ENCODE measurements at regions not wholly inside any gene's neighbourhood (a gene's known extent, or its start where the extent isn't known, plus 50 kb on each side); places are given as distances from the start of the nearest gene placed in this dataset.

DNA sequence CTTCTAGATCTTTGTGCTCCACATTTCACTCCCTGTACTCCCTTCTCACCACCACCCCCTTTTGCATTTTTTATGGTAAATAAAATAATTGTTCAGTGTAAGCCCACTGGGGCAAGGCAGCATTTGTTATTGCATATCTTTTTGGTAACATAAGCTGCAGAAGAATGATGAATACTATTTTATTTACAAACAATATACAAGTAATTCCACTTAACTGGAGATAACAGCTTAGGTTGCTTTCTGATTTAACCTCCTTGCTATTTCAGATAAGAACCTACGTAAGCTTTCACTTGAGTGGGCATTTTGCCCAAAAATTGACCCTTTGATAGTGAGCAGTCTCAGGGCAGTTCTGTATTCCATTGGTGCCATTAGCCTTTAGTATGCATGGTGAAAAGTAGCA lies 417.9 kb downstream of the SH3GL2 start:
- intact Hi-C loops (cut with DNase I), result no loop called here
- Histone ChIP-seq H3K4me3 (no peak overlapping the region), H3K27me3 (no peaks in the 10 kb centered on the region), H3K4me1 (no peaks in the 10 kb centered on the region), H3K36me3 (no peaks in the 10 kb centered on the region), H3K27ac (no peak overlapping the region), H3K9me3 (no peaks in the 10 kb centered on the region)
- no peak for ATAC-seq
- DNase-seq, result no peak
- TF ChIP-seq, protein P1, sequence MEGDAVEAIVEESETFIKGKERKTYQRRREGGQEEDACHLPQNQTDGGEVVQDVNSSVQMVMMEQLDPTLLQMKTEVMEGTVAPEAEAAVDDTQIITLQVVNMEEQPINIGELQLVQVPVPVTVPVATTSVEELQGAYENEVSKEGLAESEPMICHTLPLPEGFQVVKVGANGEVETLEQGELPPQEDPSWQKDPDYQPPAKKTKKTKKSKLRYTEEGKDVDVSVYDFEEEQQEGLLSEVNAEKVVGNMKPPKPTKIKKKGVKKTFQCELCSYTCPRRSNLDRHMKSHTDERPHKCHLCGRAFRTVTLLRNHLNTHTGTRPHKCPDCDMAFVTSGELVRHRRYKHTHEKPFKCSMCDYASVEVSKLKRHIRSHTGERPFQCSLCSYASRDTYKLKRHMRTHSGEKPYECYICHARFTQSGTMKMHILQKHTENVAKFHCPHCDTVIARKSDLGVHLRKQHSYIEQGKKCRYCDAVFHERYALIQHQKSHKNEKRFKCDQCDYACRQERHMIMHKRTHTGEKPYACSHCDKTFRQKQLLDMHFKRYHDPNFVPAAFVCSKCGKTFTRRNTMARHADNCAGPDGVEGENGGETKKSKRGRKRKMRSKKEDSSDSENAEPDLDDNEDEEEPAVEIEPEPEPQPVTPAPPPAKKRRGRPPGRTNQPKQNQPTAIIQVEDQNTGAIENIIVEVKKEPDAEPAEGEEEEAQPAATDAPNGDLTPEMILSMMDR (IDR thresholded peaks at IDR 0.05), result no peak

DNA sequence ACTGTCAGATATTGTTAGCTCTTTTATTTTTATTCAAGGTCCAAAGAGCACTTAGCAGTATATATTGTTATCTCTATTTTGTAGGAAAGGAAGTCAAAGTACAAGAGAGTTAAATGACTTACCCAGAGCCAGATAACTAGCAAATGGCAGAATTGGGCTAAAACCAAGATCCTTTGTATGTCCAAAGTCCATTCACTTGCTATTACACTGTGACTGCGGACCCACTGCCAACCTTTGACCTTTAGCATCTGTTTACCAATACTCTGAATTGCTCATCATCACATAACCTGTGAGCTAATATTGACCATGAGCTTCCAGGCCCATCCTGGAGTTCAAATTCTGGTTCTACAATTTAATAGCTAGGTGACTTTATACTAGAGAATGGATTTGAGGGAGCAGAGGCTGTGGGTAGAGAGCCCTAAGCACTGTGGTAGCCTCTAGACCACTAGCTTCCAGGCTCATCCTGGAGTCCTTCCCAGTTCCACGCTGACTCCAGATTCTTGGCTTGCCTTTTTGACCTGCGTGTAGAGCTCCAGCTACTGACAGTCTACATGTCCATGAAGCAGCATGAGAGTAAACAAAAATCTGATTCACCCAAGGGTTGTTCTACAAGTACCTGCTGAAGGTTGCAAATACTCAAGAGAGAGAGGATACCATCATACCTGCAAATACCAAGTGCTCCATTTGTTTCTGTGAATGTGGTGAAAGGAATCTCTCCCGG lies 424.0 kb downstream of the SH3GL2 start:
- TF ChIP-seq, protein P1 (IDR thresholded peaks at IDR 0.05), result no peak
- Histone ChIP-seq H3K4me1 (no peaks in the 10 kb centered on the region), H3K9me3 (no peaks in the 10 kb centered on the region), H3K36me3 (no peaks in the 10 kb centered on the region), H3K4me3 (no peak overlapping the region), H3K27me3 (no peaks in the 10 kb centered on the region), H3K27ac (no peak overlapping the region)
- no peak for DNase-seq
- intact Hi-C loops (cut with DNase I), result no loop called here
- no peak for ATAC-seq

DNA sequence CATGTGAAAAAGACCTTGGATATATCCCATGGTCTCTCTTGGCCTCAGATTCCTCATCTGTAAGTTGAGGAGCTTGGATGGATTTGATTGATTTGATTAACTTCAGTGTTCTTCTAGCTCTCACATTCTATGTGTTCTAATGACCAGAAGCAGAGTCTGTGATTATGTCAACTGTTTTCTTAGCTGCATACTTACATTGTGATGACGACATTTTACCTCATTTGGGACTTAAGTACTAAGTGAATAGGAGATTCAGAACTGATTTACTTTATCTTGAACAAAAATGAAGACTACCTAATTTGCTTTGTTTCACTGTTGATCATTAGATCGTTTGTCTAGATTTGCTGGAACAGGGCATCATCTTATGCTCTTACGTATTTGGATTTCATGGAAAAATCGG lies 427.7 kb downstream of the SH3GL2 start:
- TF ChIP-seq, protein P1 (IDR thresholded peaks at IDR 0.05), result no peak
- no peaks in the 10 kb centered on the region for H3K9me3 ChIP-seq
- H3K4me3 ChIP-seq, result no peak overlapping the region
- intact Hi-C loops (cut with DNase I), result no loop called here
- no peaks in the 10 kb centered on the region for H3K36me3 ChIP-seq
- DNase-seq (no peak), ATAC-seq (no peak)
- H3K4me1 ChIP-seq, result no peaks in the 10 kb centered on the region
- H3K27me3 ChIP-seq, result no peaks in the 10 kb centered on the region
- no peak overlapping the region for H3K27ac ChIP-seq

DNA sequence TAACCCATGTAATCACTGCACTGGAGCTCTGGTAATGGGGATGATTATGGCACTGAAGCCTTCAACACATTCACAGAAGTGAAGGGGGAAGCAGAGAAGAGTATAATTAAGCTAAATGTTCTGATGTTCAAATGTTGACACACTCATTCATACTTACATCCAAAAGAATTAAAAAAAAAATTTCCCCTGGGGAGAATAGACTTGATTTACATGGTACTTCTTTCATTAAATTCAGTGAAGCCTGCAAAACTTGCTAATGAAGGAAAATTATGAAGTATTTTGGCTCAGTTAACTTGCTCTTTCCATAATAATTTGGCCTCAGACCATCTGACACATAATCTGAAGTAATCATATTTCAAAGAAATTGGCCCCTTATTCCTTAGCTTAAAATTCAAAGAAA lies 428.8 kb downstream of the SH3GL2 start:
- no peaks in the 10 kb centered on the region for H3K4me1 ChIP-seq
- no peaks in the 10 kb centered on the region for H3K9me3 ChIP-seq
- no peaks in the 10 kb centered on the region for H3K36me3 ChIP-seq
- no peak overlapping the region for H3K27ac ChIP-seq
- H3K27me3 ChIP-seq, result no peaks in the 10 kb centered on the region
- no peak overlapping the region for H3K4me3 ChIP-seq
- intact Hi-C loops (cut with DNase I), result no loop called here
- DNase-seq (no peak), ATAC-seq (no peak)
- TF ChIP-seq, protein P1 (IDR thresholded peaks at IDR 0.05), result no peak

DNA sequence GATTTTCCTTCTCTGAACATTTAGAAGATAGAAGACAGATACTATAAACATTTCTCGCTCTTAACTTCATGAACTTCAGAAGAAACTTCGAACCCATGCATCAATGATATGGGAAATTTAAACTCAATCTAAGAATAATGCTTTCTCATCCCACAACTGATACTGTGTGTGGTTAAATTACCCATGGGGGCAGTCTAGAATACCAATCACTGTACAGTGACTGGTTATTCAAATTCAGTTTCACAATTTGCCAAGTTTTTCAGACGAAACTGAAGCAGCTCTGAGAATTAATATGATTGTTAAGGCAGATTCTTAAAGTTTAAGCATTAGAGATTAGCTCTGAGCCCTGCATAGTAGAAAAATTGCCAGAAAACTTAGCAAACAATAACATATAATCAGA lies 431.0 kb downstream of the SH3GL2 start:
- no peak overlapping the region for H3K4me3 ChIP-seq
- no peak overlapping the region for H3K27ac ChIP-seq
- TF ChIP-seq, protein P1 (IDR thresholded peaks at IDR 0.05), result no peak
- intact Hi-C loops (cut with DNase I), result no loop called here
- no peaks in the 10 kb centered on the region for H3K36me3 ChIP-seq
- DNase-seq (no peak), ATAC-seq (no peak)
- no peaks in the 10 kb centered on the region for H3K9me3 ChIP-seq
- no peaks in the 10 kb centered on the region for H3K4me1 ChIP-seq
- no peaks in the 10 kb centered on the region for H3K27me3 ChIP-seq

DNA sequence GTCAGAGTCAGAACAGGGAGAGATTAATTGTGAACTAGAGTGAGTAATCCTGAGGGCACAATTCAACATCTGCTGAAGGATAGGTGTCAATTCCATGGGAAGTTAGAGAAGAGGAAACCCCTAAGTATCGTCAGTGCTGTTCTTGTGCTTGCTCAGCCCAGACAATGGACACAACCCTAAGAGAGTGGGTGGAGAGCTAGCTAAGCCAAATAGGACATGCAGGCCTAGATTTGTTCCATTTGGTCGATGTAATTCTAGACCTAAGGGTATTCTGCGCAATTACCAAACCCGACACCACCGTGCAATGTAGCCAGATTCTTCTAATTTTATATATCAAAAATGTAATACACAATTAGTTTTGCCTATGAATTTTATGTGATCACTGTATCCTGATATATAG lies 431.6 kb downstream of the SH3GL2 start:
- intact Hi-C loops (cut with DNase I), result no loop called here

More for the DNA sequence above, 431.6 kb downstream of the SH3GL2 start:
- H3K27me3 ChIP-seq, result no peaks in the 10 kb centered on the region
- H3K27ac ChIP-seq, result no peak overlapping the region
- no peaks in the 10 kb centered on the region for H3K36me3 ChIP-seq
- H3K9me3 ChIP-seq, result no peaks in the 10 kb centered on the region
- no peak for ATAC-seq
- no peak overlapping the region for H3K4me3 ChIP-seq
- TF ChIP-seq, protein P1 (IDR thresholded peaks at IDR 0.05), result no peak
- no peak for DNase-seq
- no peaks in the 10 kb centered on the region for H3K4me1 ChIP-seq
